Panc1 (cell line): ENCODE measurements at regions not wholly inside any gene's neighbourhood (a gene's known extent, or its start where the extent isn't known, plus 50 kb on each side); places are given as distances from the start of the nearest gene placed in this dataset.

Experiments used
- ATAC-seq: fragments of 200-7000 bp; cut with Tn5 transposase; 2 replicates; pipeline ENCODE4 v1.9.1; 2020; ENCODE audit warnings: mild to moderate bottlenecking, moderate library complexity
- BruUV-seq: library from RNA; stranded (reverse); fragments of 400-500 nt; replicated peaks from 2 replicates; lab custom pipeline; 2021; lab: Mats Ljungman, UMichigan
- CTCF ChIA-PET: fragments of 300-600 bp; sonication (Branson Sonifier 250); formaldehyde crosslinking; loops from one replicate; lab custom pipeline; 2022; ENCODE audit warnings: antibody characterized with exemption; lab: Charles Lee
- POLR2A ChIA-PET: fragments of 300-600 bp; sonication (Branson Sonifier 250); formaldehyde crosslinking; loops from one replicate; lab custom pipeline; 2022; ENCODE audit warnings: antibody characterized with exemption; lab: Charles Lee
- DNase-seq: peaks from one replicate; pipeline ENCODE4 v3.0.0-alpha.2; 2010; ENCODE audit warnings: low read depth, low spot score
- H3K27ac ChIP-seq: 2 replicates; pipeline ENCODE4 v1.5.1; 2011; ENCODE audit warnings: mild to moderate bottlenecking, low read length, inconsistent platforms
- H3K27me3 ChIP-seq: fragments of 200-500 bp; sonication (Bioruptor generic); 2 replicates; pipeline ENCODE4 v1.6.0; 2014; ENCODE audit warnings: low read length, inconsistent platforms; ENCODE audit not compliant: control insufficient read depth, insufficient read depth
- H3K36me3 ChIP-seq: fragments of 200-500 bp; sonication (Bioruptor generic); 2 replicates; pipeline ENCODE4 v1.5.1; 2014; ENCODE audit warnings: inconsistent platforms, mild to moderate bottlenecking, low read length, moderate library complexity; ENCODE audit not compliant: control insufficient read depth, insufficient read depth
- H3K4me1 ChIP-seq: 2 replicates; pipeline ENCODE4 v1.5.1; 2011; ENCODE audit warnings: inconsistent platforms, mild to moderate bottlenecking, low read length, moderate library complexity; ENCODE audit not compliant: control insufficient read depth, insufficient read depth
- H3K4me3 ChIP-seq, 2 experiments: 2 replicates each; pipeline ENCODE4 v1.5.1; 2011 to 2012; ENCODE audit warnings: low read depth in 2 of 2, low read length in 2 of 2, mild to moderate bottlenecking in 2 of 2, inconsistent platforms in 1 of 2, moderate library complexity in 1 of 2
- H3K9me3 ChIP-seq: fragments of 200-500 bp; sonication (Bioruptor generic); 2 replicates; pipeline ENCODE4 v1.5.1; 2014; ENCODE audit warnings: low read depth, mild to moderate bottlenecking, inconsistent platforms, low read length, moderate library complexity; ENCODE audit not compliant: control insufficient read depth, insufficient read depth
- CTCF ChIP-seq: fragments of 450-650 bp; IDR thresholded peaks from 2 replicates; pipeline ENCODE4 v1.5.1; 2017; ENCODE audit warnings: mild to moderate bottlenecking
- POLR2AphosphoS5 ChIP-seq: IDR thresholded peaks from 2 replicates; pipeline ENCODE4 v1.6.1; 2012; ENCODE audit warnings: mild to moderate bottlenecking, low read depth, low read length, moderate library complexity
- REST ChIP-seq, 2 experiments: IDR thresholded peaks; 2 replicates each; pipeline ENCODE4 v1.6.1; 2011 to 2012; ENCODE audit warnings: low read depth in 2 of 2, control low read depth in 1 of 2, low read length in 1 of 2, mild to moderate bottlenecking in 1 of 2, moderate library complexity in 1 of 2; ENCODE audit not compliant: insufficient read depth in 1 of 2
- SIN3A ChIP-seq: IDR thresholded peaks from 2 replicates; pipeline ENCODE4 v1.6.1; 2012; ENCODE audit warnings: low read depth, mild to moderate bottlenecking, low read length, moderate library complexity, borderline replicate concordance; ENCODE audit not compliant: insufficient read depth
- TCF7L2 ChIP-seq: IDR thresholded peaks from 2 replicates; pipeline ENCODE4 v1.6.1; 2011; ENCODE audit warnings: mild to moderate bottlenecking, low read depth, low read length, inconsistent platforms
- in situ Hi-C: cut with HindIII; loops from 2 replicates; pipeline ENCODE4 v1.10.0; 2016; ENCODE audit warnings: low sequenced_read_pairs, low pct_unique_long_range_greater_than_20kb
- intact Hi-C: fragments of 100-400 bp; cut with micrococcal nuclease; formaldehyde crosslinking; loops from one replicate; pipeline ENCODE4 v1.10.0; 2022; ENCODE audit not compliant: unreplicated experiment

- Histone ChIP-seq H3K27ac (no peak overlapping the region), H3K4me1 (no peaks in the 10 kb centered on the region), H3K9me3 (no peaks in the 10 kb centered on the region), H3K36me3 (no peaks in the 10 kb centered on the region), H3K27me3 (peaks cover 12% of the 10 kb centered on the region), H3K4me3 (no peak overlapping the region)
- DNase-seq (no peak), ATAC-seq (no peak)
- no TSS peak for BruUV-seq
- POLR2A ChIA-PET: no interaction called here
- intact Hi-C loops: no loop called here
- in situ Hi-C loops: no loop called here
- CTCF ChIA-PET: no interaction called here
- TF ChIP-seq CTCF (no peak), SIN3A (no peak), POLR2AphosphoS5 (no peak), TCF7L2 (no peak)
Observed at GRCh38 chr10:128990986-128991385, 476.1 kb upstream of the MGMT start.

- ChIA-PET CTCF (no interaction called here), POLR2A (no interaction called here)
- DNase-seq: no peak
- TF ChIP-seq POLR2AphosphoS5 (no peak), REST (IDR thresholded peaks at IDR 0.05; ENCODE audit: insufficient read depth in 1 of 2, low read depth in 2 of 2, low read length in 1 of 2) (no peak), SIN3A (no peak), TCF7L2 (no peak), CTCF (no peak)
- Histone ChIP-seq H3K27me3 (peaks cover 12% of the 10 kb centered on the region), H3K4me3 (no peak overlapping the region), H3K4me1 (no peaks in the 10 kb centered on the region), H3K9me3 (no peaks in the 10 kb centered on the region), H3K36me3 (no peaks in the 10 kb centered on the region), H3K27ac (no peak overlapping the region)
- in situ Hi-C loops: no loop called here
- no peak for ATAC-seq
- no TSS peak for BruUV-seq
- intact Hi-C loops: no loop called here
Observed at GRCh38 chr10:128992770-128993169, 474.3 kb upstream of the MGMT start.
